BLaER1 (cell line): ENCODE measurements at regions not wholly inside any gene's neighbourhood (a gene's known extent, or its start where the extent isn't known, plus 50 kb on each side); places are given as distances from the start of the nearest gene placed in this dataset.
"Not testable (repeated sequence)": the region's sequence is repeated elsewhere in the genome, so short reads cannot be mapped to it uniquely, and the experiment has no call there.

Source experiments
- H3K27ac ChIP-seq: shearing (Covaris generic); formaldehyde crosslinking; 2 replicates; pipeline ENCODE4 v1.8.1; 2022
- H3K27me3 ChIP-seq: shearing (Covaris generic); formaldehyde crosslinking; 2 replicates; pipeline ENCODE4 v1.8.1; 2022
- H3K36me3 ChIP-seq: shearing (Covaris generic); formaldehyde crosslinking; 2 replicates; pipeline ENCODE4 v1.8.1; 2022
- H3K4me1 ChIP-seq: shearing (Covaris generic); formaldehyde crosslinking; 2 replicates; pipeline ENCODE4 v1.8.1; 2022
- H3K4me2 ChIP-seq: shearing (Covaris generic); formaldehyde crosslinking; 2 replicates; pipeline ENCODE4 v1.8.1; 2022
- H3K4me3 ChIP-seq: shearing (Covaris generic); formaldehyde crosslinking; 2 replicates; pipeline ENCODE4 v1.8.1; 2022
- H3K9ac ChIP-seq: shearing (Covaris generic); formaldehyde crosslinking; 2 replicates; pipeline ENCODE4 v1.8.1; 2022
- H3K9me3 ChIP-seq: shearing (Covaris generic); formaldehyde crosslinking; 2 replicates; pipeline ENCODE4 v1.8.1; 2022
- H4K20me1 ChIP-seq: shearing (Covaris generic); formaldehyde crosslinking; 2 replicates; pipeline ENCODE4 v1.8.1; 2022
- Cebpa-rat ChIP-seq: shearing (Covaris generic); IDR thresholded peaks from 2 replicates; pipeline ENCODE4 v1.8.1; 2022

- Histone ChIP-seq H3K27me3 (no peaks in the 10 kb centered on the region), H3K4me2 (no peak overlapping the region), H4K20me1 (no peaks in the 10 kb centered on the region), H3K4me3 (no peak overlapping the region), H3K9me3 (peaks cover 13% of the 10 kb centered on the region), H3K36me3 (no peaks in the 10 kb centered on the region), H3K4me1 (peaks cover under 1% of the 10 kb centered on the region; the same call in 1 of the 2 replicates), H3K9ac (no peak overlapping the region), H3K27ac (no peak overlapping the region)
- TF ChIP-seq Cebpa-rat = no peak
Measured at GRCh38 chr12:124208489-124208888, 86.4 kb upstream of the RFLNA start.

DNA sequence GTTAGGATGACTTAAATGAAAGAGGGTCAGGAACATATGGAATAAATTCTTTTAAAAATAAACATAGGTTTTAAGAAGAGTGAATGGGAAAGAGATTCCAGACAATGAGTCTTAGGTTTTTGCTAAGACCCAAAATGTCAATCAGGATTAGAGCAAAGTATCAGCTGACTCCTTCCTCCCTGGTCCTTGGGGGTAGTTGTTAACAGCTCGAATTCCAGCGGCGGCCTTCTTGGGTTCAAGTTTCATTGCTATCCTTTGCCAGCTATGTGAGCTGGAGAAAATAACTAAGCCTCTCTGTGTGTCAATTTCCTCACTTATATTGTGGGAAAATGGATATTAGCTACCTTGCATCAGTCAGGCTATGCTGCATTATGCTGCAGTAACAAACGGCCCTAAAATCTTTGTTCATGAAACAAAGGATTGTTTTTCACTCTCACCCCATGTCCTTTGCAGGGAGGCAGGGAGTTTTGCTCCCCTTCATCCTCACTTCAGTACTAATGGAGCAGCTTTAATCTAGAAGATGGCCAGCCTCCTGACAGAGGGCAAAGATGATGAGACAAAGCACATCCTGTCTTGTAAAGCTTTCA is 83.8 kb upstream of the RFLNA start:
- Histone ChIP-seq H3K27ac (no peak overlapping the region), H3K36me3 (no peaks in the 10 kb centered on the region), H3K9ac (no peak overlapping the region), H3K4me2 (no peak overlapping the region), H3K27me3 (no peaks in the 10 kb centered on the region), H4K20me1 (no peaks in the 10 kb centered on the region), H3K9me3 (peaks cover 17% of the 10 kb centered on the region), H3K4me1 (peaks cover 15% of the 10 kb centered on the region), H3K4me3 (no peak overlapping the region)
- no peak for TF ChIP-seq Cebpa-rat

DNA sequence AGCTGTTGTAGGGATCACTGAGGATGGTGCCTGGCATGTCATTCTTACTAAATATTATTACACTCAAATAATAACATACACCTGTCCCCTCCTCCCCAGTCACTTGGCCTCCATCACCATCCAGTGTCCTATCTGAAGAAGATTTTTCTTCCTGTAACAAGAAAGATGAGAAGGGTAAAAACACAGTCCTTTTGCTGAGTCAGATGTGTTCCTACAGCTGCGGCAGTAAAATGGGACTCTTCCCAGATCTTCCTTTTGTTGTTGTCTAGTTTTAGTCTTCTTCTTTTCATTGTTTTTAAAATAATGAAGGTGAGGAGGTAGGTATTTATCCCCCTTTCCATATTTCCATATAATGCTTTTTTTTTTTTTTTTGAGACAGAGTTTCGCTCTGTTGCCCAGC is 83.1 kb upstream of the RFLNA start:
- Histone ChIP-seq H3K9ac (no peak overlapping the region), H3K4me3 (no peak overlapping the region), H4K20me1 (no peaks in the 10 kb centered on the region), H3K9me3 (peaks cover 17% of the 10 kb centered on the region), H3K4me1 (peaks cover 22% of the 10 kb centered on the region), H3K4me2 (no peak overlapping the region), H3K27ac (no peak overlapping the region), H3K27me3 (no peaks in the 10 kb centered on the region), H3K36me3 (no peaks in the 10 kb centered on the region)
- no peak for TF ChIP-seq Cebpa-rat

- Histone ChIP-seq H3K36me3 (no peaks in the 10 kb centered on the region), H3K9me3 (peaks cover 17% of the 10 kb centered on the region), H3K27me3 (no peaks in the 10 kb centered on the region), H4K20me1 (no peaks in the 10 kb centered on the region), H3K4me1 (peaks cover 42% of the 10 kb centered on the region), H3K27ac (no peak overlapping the region), H3K4me3 (no peak overlapping the region), H3K4me2 (no peak overlapping the region), H3K9ac (no peak overlapping the region)
- TF ChIP-seq Cebpa-rat = no peak
Measured at GRCh38 chr12:124213666-124214347, 81.1 kb upstream of the RFLNA start.

GRCh38 chr12:124214574-124214973 is 80.3 kb upstream of the RFLNA start:
- Histone ChIP-seq H3K9me3 (peaks cover 17% of the 10 kb centered on the region), H3K27me3 (no peaks in the 10 kb centered on the region), H3K9ac (no peak overlapping the region), H3K36me3 (no peaks in the 10 kb centered on the region), H3K4me3 (no peak overlapping the region), H4K20me1 (no peaks in the 10 kb centered on the region), H3K4me1 (peaks cover 50% of the 10 kb centered on the region), H3K27ac (no peak overlapping the region), H3K4me2 (no peak overlapping the region)
- TF ChIP-seq Cebpa-rat = no peak

- H3K36me3 ChIP-seq = no peaks in the 10 kb centered on the region
- H3K4me1 ChIP-seq = peaks cover 55% of the 10 kb centered on the region
- peak overlapping the region; percentile 98 for H3K4me2 ChIP-seq
- H3K4me3 ChIP-seq = peak overlapping the region; percentile 54
- no peak for TF ChIP-seq Cebpa-rat
- H3K9ac ChIP-seq = no peak overlapping the region; the same call in 1 of the 2 replicates
- no peaks in the 10 kb centered on the region for H4K20me1 ChIP-seq
- H3K27me3 ChIP-seq = no peaks in the 10 kb centered on the region
- peaks cover 33% of the 10 kb centered on the region for H3K9me3 ChIP-seq
- H3K27ac ChIP-seq = peak overlapping the region; percentile 32; the same call in 1 of the 2 replicates
Measured at GRCh38 chr12:124216966-124217365, 77.9 kb upstream of the RFLNA start.

- Histone ChIP-seq H3K9me3 (peaks cover 33% of the 10 kb centered on the region), H3K36me3 (no peaks in the 10 kb centered on the region), H3K27me3 (no peaks in the 10 kb centered on the region), H3K9ac (peak overlapping the region; percentile 38; the same call in 1 of the 2 replicates), H3K27ac (peak overlapping the region; percentile 32; the same call in 1 of the 2 replicates), H4K20me1 (no peaks in the 10 kb centered on the region), H3K4me3 (peak overlapping the region; percentile 54), H3K4me2 (peak overlapping the region; percentile 98), H3K4me1 (peaks cover 62% of the 10 kb centered on the region)
- TF ChIP-seq Cebpa-rat = no peak
Measured at GRCh38 chr12:124217508-124218242, 77.2 kb upstream of the RFLNA start.

DNA sequence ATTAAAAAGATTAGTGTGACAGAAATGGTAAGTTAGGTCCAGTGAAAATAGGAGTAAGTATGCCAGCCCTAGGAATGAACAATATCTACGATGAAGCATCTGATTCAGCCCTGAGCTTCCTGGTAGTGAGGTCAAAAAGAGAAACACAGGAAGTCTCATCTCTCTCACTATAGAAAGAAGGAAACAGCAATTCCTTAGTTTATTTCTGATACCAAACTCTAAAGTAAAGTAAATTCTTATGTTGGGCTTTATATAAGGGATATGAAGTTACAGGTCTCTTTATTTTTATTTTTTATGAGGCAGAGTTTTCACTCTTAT is 76.7 kb upstream of the RFLNA start:
- TF ChIP-seq Cebpa-rat = no peak
- Histone ChIP-seq H3K27ac (no peak overlapping the region), H3K4me3 (peak overlapping the region; percentile 54; the same call in 1 of the 2 replicates), H3K36me3 (no peaks in the 10 kb centered on the region), H3K9ac (peak overlapping the region; percentile 38; the same call in 1 of the 2 replicates), H3K4me1 (peaks cover 67% of the 10 kb centered on the region), H3K4me2 (peak overlapping the region; percentile 98), H4K20me1 (no peaks in the 10 kb centered on the region), H3K27me3 (no peaks in the 10 kb centered on the region), H3K9me3 (peaks cover 33% of the 10 kb centered on the region)

DNA sequence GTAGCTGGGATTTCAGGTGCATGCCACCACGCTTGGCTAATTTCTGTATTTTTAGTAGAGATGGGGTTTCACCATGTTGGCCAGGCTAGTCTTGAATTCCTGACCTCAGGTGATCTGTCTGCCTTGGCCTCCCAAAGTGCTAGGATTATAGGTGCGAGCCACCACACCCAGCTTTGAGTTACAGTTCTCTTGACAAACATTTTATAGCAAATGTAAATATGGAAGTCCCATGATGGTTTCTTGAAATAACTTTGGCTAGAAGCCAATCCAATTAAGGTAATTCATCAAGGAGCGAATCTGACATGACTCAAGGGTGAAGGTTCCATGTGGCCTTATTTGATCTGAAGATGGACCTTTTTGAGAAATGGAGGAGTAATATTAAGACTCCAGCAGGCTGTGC is 76.2 kb upstream of the RFLNA start:
- not testable (repeated sequence) for H3K27me3 ChIP-seq, H3K27ac ChIP-seq, H4K20me1 ChIP-seq, H3K36me3 ChIP-seq, H3K9ac ChIP-seq, H3K4me3 ChIP-seq
- Histone ChIP-seq H3K4me1 (peaks cover 69% of the 10 kb centered on the region), H3K9me3 (peaks cover 31% of the 10 kb centered on the region), H3K4me2 (peak overlapping the region; percentile 98)
